PFSK-1 (cell line): ENCODE measurements at regions not wholly inside any gene's neighbourhood (a gene's known extent, or its start where the extent isn't known, plus 50 kb on each side); places are given as distances from the start of the nearest gene placed in this dataset.

ENCODE experiments used
- FOXP2 ChIP-seq: optimal IDR thresholded peaks from 2 replicates; pipeline ENCODE3; 2011; ENCODE audit warnings: borderline replicate concordance, control low read depth, inconsistent platforms; ENCODE audit not compliant: insufficient read depth; ENCODE audit errors: extremely low read length, extremely low read depth
- POLR2AphosphoS5 ChIP-seq: IDR thresholded peaks from 2 replicates; pipeline ENCODE4 v1.6.1; 2012; ENCODE audit warnings: low read depth, mild to moderate bottlenecking, control low read depth, low read length, moderate library complexity
- REST ChIP-seq, 2 experiments: IDR thresholded peaks; 2 replicates each; pipeline versions ENCODE4 v1.6.1 to v1.8.0; 2011 to 2012; ENCODE audit warnings: low read depth in 2 of 2, low read length in 2 of 2, control low read depth in 1 of 2, inconsistent platforms in 1 of 2, mild to moderate bottlenecking in 1 of 2, moderate library complexity in 1 of 2; ENCODE audit not compliant: insufficient read depth in 1 of 2
- SIN3A ChIP-seq: IDR thresholded peaks from 2 replicates; pipeline ENCODE4 v1.6.1; 2012; ENCODE audit warnings: mild to moderate bottlenecking, low read length, moderate library complexity, borderline replicate concordance; ENCODE audit not compliant: insufficient read depth
- TAF1 ChIP-seq: IDR thresholded peaks from 2 replicates; pipeline ENCODE4 v1.6.1; 2012; ENCODE audit warnings: low read length, control low read depth, borderline replicate concordance; ENCODE audit not compliant: insufficient read depth

- no peak for TF ChIP-seq FOXP2
- no peak for TF ChIP-seq REST (IDR thresholded peaks at IDR 0.05; ENCODE audit: insufficient read depth in 1 of 2, low read depth in 2 of 2, low read length in 2 of 2)
- TF ChIP-seq TAF1, result no peak
- TF ChIP-seq SIN3A, result no peak
- no peak for TF ChIP-seq POLR2AphosphoS5
Observed at GRCh38 chr9:107824556-107824955, 335.0 kb upstream of the KLF4 start.

GRCh38 chr9:107819772-107820565 is 330.4 kb upstream of the KLF4 start:
- no peak for TF ChIP-seq POLR2AphosphoS5
- TF ChIP-seq TAF1, result no peak
- no peak for TF ChIP-seq REST (IDR thresholded peaks at IDR 0.05; ENCODE audit: insufficient read depth in 1 of 2, low read depth in 2 of 2, low read length in 2 of 2)
- no peak for TF ChIP-seq FOXP2
- no peak for TF ChIP-seq SIN3A

- TF ChIP-seq POLR2AphosphoS5 (no peak), FOXP2 (no peak), REST (IDR thresholded peaks at IDR 0.05; ENCODE audit: insufficient read depth in 1 of 2, low read depth in 2 of 2, low read length in 2 of 2) (no peak)
Observed at GRCh38 chr9:107816561-107817021, 327.0 kb upstream of the KLF4 start.

- no peak for TF ChIP-seq TAF1
- TF ChIP-seq SIN3A, result no peak
- no peak for TF ChIP-seq POLR2AphosphoS5
- no peak for TF ChIP-seq FOXP2
- TF ChIP-seq REST (IDR thresholded peaks at IDR 0.05; ENCODE audit: insufficient read depth in 1 of 2, low read depth in 2 of 2, low read length in 2 of 2), result no peak
Observed at GRCh38 chr9:107815782-107816560, 326.4 kb upstream of the KLF4 start.

- no peak for TF ChIP-seq FOXP2
- no peak for TF ChIP-seq POLR2AphosphoS5
- TF ChIP-seq REST (IDR thresholded peaks at IDR 0.05; ENCODE audit: insufficient read depth in 1 of 2, low read depth in 2 of 2, low read length in 2 of 2), result no peak
- TF ChIP-seq SIN3A, result no peak
- no peak for TF ChIP-seq TAF1
Observed at GRCh38 chr9:107813287-107813686, 323.7 kb upstream of the KLF4 start.
